ENCODE measurements at regions not wholly inside any gene's neighbourhood (a gene's known extent, or its start where the extent isn't known, plus 50 kb on each side); places are given as distances from the start of the nearest gene placed in this dataset.

GRCh38 chr14:42929806-42930480 lies 1323.3 kb downstream of the LRFN5 start:
- DNase-seq (ENCODE audit: low read depth), result no peak

- DNase-seq (ENCODE audit: low read depth), result peak; percentile 35
Observed at GRCh38 chr14:42927313-42927712, 1320.6 kb downstream of the LRFN5 start.

- DNase-seq (ENCODE audit: low read depth), result no peak
Observed at GRCh38 chr14:42921901-42922300, 1315.2 kb downstream of the LRFN5 start.

- no peak for DNase-seq (ENCODE audit: low read depth)
Observed at GRCh38 chr14:42918615-42919014, 1311.9 kb downstream of the LRFN5 start.

GRCh38 chr14:42911642-42912041 lies 1305.0 kb downstream of the LRFN5 start:
- DNase-seq (ENCODE audit: low read depth), result peak; percentile 7

GRCh38 chr14:42909659-42910058 lies 1303.0 kb downstream of the LRFN5 start:
- DNase-seq (ENCODE audit: low read depth), result no peak

- DNase-seq (ENCODE audit: low read depth), result no peak
Observed at GRCh38 chr14:42893183-42893582, 1286.5 kb downstream of the LRFN5 start.

- DNase-seq (ENCODE audit: low read depth), result peak; percentile 80
Observed at GRCh38 chr14:42884100-42884499, 1277.4 kb downstream of the LRFN5 start.

GRCh38 chr14:42877716-42878115 lies 1271.0 kb downstream of the LRFN5 start:
- no peak for DNase-seq (ENCODE audit: low read depth)

GRCh38 chr14:42872786-42873185 lies 1266.1 kb downstream of the LRFN5 start:
- DNase-seq (ENCODE audit: low read depth), result no peak

- DNase-seq (ENCODE audit: low read depth), result peak; percentile 67
Observed at GRCh38 chr14:42869681-42870080, 1263.0 kb downstream of the LRFN5 start.

GRCh38 chr14:42862114-42862513 lies 1255.4 kb downstream of the LRFN5 start:
- DNase-seq (ENCODE audit: low read depth), result no peak

- DNase-seq (ENCODE audit: low read depth), result no peak
Observed at GRCh38 chr14:42860371-42860770, 1253.7 kb downstream of the LRFN5 start.

GRCh38 chr14:42856106-42856505 lies 1249.4 kb downstream of the LRFN5 start:
- no peak for DNase-seq (ENCODE audit: low read depth)

- no peak for DNase-seq (ENCODE audit: low read depth)
Observed at GRCh38 chr14:42855085-42855484, 1248.4 kb downstream of the LRFN5 start.

- DNase-seq (ENCODE audit: low read depth), result no peak
Observed at GRCh38 chr14:42854061-42854460, 1247.4 kb downstream of the LRFN5 start.

- no peak for DNase-seq (ENCODE audit: low read depth)
Observed at GRCh38 chr14:42848652-42849051, 1242.0 kb downstream of the LRFN5 start.

- DNase-seq (ENCODE audit: low read depth), result no peak
Observed at GRCh38 chr14:42814817-42815216, 1208.1 kb downstream of the LRFN5 start.

GRCh38 chr14:42806909-42807315 lies 1200.2 kb downstream of the LRFN5 start:
- DNase-seq (ENCODE audit: low read depth), result peak; percentile 1

GRCh38 chr14:42804141-42804540 lies 1197.5 kb downstream of the LRFN5 start:
- DNase-seq (ENCODE audit: low read depth), result no peak

GRCh38 chr14:42802346-42802745 lies 1195.7 kb downstream of the LRFN5 start:
- DNase-seq (ENCODE audit: low read depth), result no peak

- DNase-seq (ENCODE audit: low read depth), result no peak
Observed at GRCh38 chr14:42792166-42792565, 1185.5 kb downstream of the LRFN5 start.

GRCh38 chr14:42782754-42783153 lies 1176.1 kb downstream of the LRFN5 start:
- DNase-seq (ENCODE audit: low read depth), result no peak

GRCh38 chr14:42778984-42779383 lies 1172.3 kb downstream of the LRFN5 start:
- DNase-seq (ENCODE audit: low read depth), result peak; percentile 40

Data from ELR (cell line).